DND-41 (cell line): ENCODE measurements at regions not wholly inside any gene's neighbourhood (a gene's known extent, or its start where the extent isn't known, plus 50 kb on each side); places are given as distances from the start of the nearest gene placed in this dataset.

Experiments
- CTCF ChIP-seq: IDR thresholded peaks from 2 replicates; pipeline ENCODE4 v1.5.1; 2012; ENCODE audit warnings: borderline replicate concordance, low read length, moderate library complexity, mild to moderate bottlenecking; ENCODE audit not compliant: poor library complexity, severe bottlenecking; ENCODE audit errors: extremely low read depth
- EZH2 ChIP-seq: IDR thresholded peaks from 3 replicates; pipeline ENCODE4 v1.6.1; 2012; ENCODE audit warnings: borderline replicate concordance, low read depth, mild to moderate bottlenecking, moderate library complexity, low read length, inconsistent platforms; ENCODE audit not compliant: severe bottlenecking

GRCh38 chr4:117971403-117971802 lies 62.9 kb upstream of the NDST3 start:
- TF ChIP-seq EZH2, result no peak
- no peak for TF ChIP-seq CTCF
